VCaP (cell line): ENCODE measurements at regions not wholly inside any gene's neighbourhood (a gene's known extent, or its start where the extent isn't known, plus 50 kb on each side); places are given as distances from the start of the nearest gene placed in this dataset.

Experiments
- H3K27ac ChIP-seq: fragments of 450-650 bp; 2 replicates; pipeline ENCODE4 v1.5.1; 2017
- CTCF ChIP-seq: fragments of 450-650 bp; conservative IDR thresholded peaks from 2 replicates; pipeline ENCODE4 v1.5.1; 2017; ENCODE audit warnings: mild to moderate bottlenecking, moderate library complexity

- TF ChIP-seq CTCF: no peak
- no peak overlapping the region for H3K27ac ChIP-seq
These were observed 822.3 kb downstream of the LUZP2 start for GRCh38 chr11:25319127-25319526.

GRCh38 chr11:25327656-25328055 is 830.8 kb downstream of the LUZP2 start:
- no peak overlapping the region for H3K27ac ChIP-seq
- TF ChIP-seq CTCF: no peak

- H3K27ac ChIP-seq: no peak overlapping the region
- TF ChIP-seq CTCF: no peak
These were observed 842.4 kb downstream of the LUZP2 start for GRCh38 chr11:25339281-25339680.

GRCh38 chr11:25349537-25349936 is 852.7 kb downstream of the LUZP2 start:
- H3K27ac ChIP-seq: no peak overlapping the region
- TF ChIP-seq CTCF: no peak

- H3K27ac ChIP-seq: no peak overlapping the region
- TF ChIP-seq CTCF: no peak
These were observed 854.3 kb downstream of the LUZP2 start for GRCh38 chr11:25350899-25351803.

- H3K27ac ChIP-seq: no peak overlapping the region
- no peak for TF ChIP-seq CTCF
These were observed 860.3 kb downstream of the LUZP2 start for GRCh38 chr11:25357133-25357532.

GRCh38 chr11:25377466-25377865 is 880.6 kb downstream of the LUZP2 start:
- no peak overlapping the region for H3K27ac ChIP-seq
- no peak for TF ChIP-seq CTCF
